Dermis microvascular lymphatic vessel endothelial cell (primary cell): ENCODE measurements at regions not wholly inside any gene's neighbourhood (a gene's known extent, or its start where the extent isn't known, plus 50 kb on each side); places are given as distances from the start of the nearest gene placed in this dataset.

ENCODE experiments used
- DNase-seq, 2 donors: peaks; one replicate each; pipeline versions ENCODE4 v3.0.0 to v3.0.0-alpha.2; 2010; ENCODE audit warnings: low read depth in 2 of 2

GRCh38 chr7:113172726-113173125, 54.4 kb upstream of the SMIM30 start:
- DNase-seq: no peak

- no peak for DNase-seq
Observed at GRCh38 chr7:113170591-113170990, 52.2 kb upstream of the SMIM30 start.
